ENCODE measurements at regions not wholly inside any gene's neighbourhood (a gene's known extent, or its start where the extent isn't known, plus 50 kb on each side); places are given as distances from the start of the nearest gene placed in this dataset.
A peak's percentile ranks its signal among the peaks of the same experiment; 100 is the strongest.

- Mint-ChIP-seq H3K4me1 (peaks cover 43% of the 10 kb centered on the region), H3K27ac (peak overlapping the region in 2 of 3 experiments; percentile 22), H3K9me3 (no peaks in the 10 kb centered on the region), H3K36me3 (ENCODE audit: low read depth) (no peaks in the 10 kb centered on the region), H3K27me3 (ENCODE audit: low read depth) (peaks cover 23% of the 10 kb centered on the region), H3K4me3 (no peak overlapping the region)
- no peak for TF ChIP-seq CTCF (IDR thresholded peaks at IDR 0.05; ENCODE audit: unreplicated experiment in 3 of 3)
Observed at GRCh38 chr4:41425650-41426049, 112.3 kb upstream of the LIMCH1 start.

- H3K4me3 Mint-ChIP-seq, result no peak overlapping the region
Observed at GRCh38 chr4:41426539-41426938, 111.4 kb upstream of the LIMCH1 start.

GRCh38 chr4:41427306-41427882 is 110.6 kb upstream of the LIMCH1 start:
- Mint-ChIP-seq H3K36me3 (ENCODE audit: low read depth) (no peaks in the 10 kb centered on the region), H3K4me1 (peaks cover 60% of the 10 kb centered on the region), H3K4me3 (no peak overlapping the region), H3K27ac (peak overlapping the region; percentile 53 to 83 (median 62)), H3K9me3 (no peaks in the 10 kb centered on the region), H3K27me3 (ENCODE audit: low read depth) (peaks cover 24% of the 10 kb centered on the region)
- TF ChIP-seq CTCF (IDR thresholded peaks at IDR 0.05; ENCODE audit: unreplicated experiment in 3 of 3), result no peak

More at GRCh38 chr4:41426539-41426938, 111.4 kb upstream of the LIMCH1 start:
- Mint-ChIP-seq H3K4me1 (peaks cover 52% of the 10 kb centered on the region), H3K27me3 (ENCODE audit: low read depth) (peaks cover 24% of the 10 kb centered on the region), H3K9me3 (no peaks in the 10 kb centered on the region), H3K27ac (peak overlapping the region; percentile 6 to 83 (median 53)), H3K36me3 (ENCODE audit: low read depth) (no peaks in the 10 kb centered on the region)
- TF ChIP-seq CTCF (IDR thresholded peaks at IDR 0.05; ENCODE audit: unreplicated experiment in 3 of 3), result no peak

GRCh38 chr4:41427931-41428600 is 109.9 kb upstream of the LIMCH1 start:
- Mint-ChIP-seq H3K9me3 (no peaks in the 10 kb centered on the region), H3K36me3 (ENCODE audit: low read depth) (no peaks in the 10 kb centered on the region), H3K27me3 (ENCODE audit: low read depth) (peaks cover 22% of the 10 kb centered on the region), H3K4me1 (peaks cover 66% of the 10 kb centered on the region), H3K27ac (peak overlapping the region; percentile 53 to 83 (median 62)), H3K4me3 (no peak overlapping the region)
- TF ChIP-seq CTCF (IDR thresholded peaks at IDR 0.05; ENCODE audit: unreplicated experiment in 3 of 3), result no peak

GRCh38 chr4:41428601-41429279 is 109.2 kb upstream of the LIMCH1 start:
- H3K4me3 Mint-ChIP-seq, result no peak overlapping the region
- H3K4me1 Mint-ChIP-seq, result peaks cover 64% of the 10 kb centered on the region
- TF ChIP-seq CTCF (IDR thresholded peaks at IDR 0.05; ENCODE audit: unreplicated experiment in 3 of 3), result no peak
- no peaks in the 10 kb centered on the region for H3K36me3 Mint-ChIP-seq (ENCODE audit: low read depth)
- peaks cover 15% of the 10 kb centered on the region for H3K27me3 Mint-ChIP-seq (ENCODE audit: low read depth)
- peak overlapping the region in 1 of 3 experiments; percentile 83 for H3K27ac Mint-ChIP-seq
- no peaks in the 10 kb centered on the region for H3K9me3 Mint-ChIP-seq
